AG09319 (cell line): ENCODE measurements at regions not wholly inside any gene's neighbourhood (a gene's known extent, or its start where the extent isn't known, plus 50 kb on each side); places are given as distances from the start of the nearest gene placed in this dataset.

ENCODE experiments used
- DNase-seq: peaks from one replicate; pipeline ENCODE4 v3.0.0-alpha.2; 2010; ENCODE audit warnings: low read depth; ENCODE audit errors: extremely low read depth
- TF ChIP-seq, protein P1 (sequence below): IDR thresholded peaks from 2 replicates; pipeline ENCODE4 v1.5.1; 2011; ENCODE audit warnings: low read depth, mild to moderate bottlenecking, inconsistent platforms, low read length, moderate library complexity

DNA sequence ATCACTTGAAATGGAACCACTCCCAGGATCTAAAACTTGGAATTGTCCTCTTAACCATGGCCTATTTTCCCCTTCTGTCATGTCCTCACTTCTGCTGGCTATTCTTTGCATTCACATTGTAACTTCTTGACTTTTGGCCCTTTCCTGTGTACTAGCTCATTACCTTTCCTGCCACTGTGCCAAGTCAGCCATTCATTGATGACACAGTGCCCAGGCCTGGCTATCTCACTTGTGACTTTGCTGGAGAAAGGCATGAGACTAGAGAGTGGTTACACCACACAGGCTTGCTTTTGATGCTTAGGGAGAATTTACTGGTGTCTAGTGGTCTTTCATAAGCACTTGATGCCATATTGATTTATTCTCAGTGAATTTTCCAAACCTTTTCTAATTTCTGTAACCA, 101.1 kb downstream of the NR1D2 start:
- TF ChIP-seq, protein P1, sequence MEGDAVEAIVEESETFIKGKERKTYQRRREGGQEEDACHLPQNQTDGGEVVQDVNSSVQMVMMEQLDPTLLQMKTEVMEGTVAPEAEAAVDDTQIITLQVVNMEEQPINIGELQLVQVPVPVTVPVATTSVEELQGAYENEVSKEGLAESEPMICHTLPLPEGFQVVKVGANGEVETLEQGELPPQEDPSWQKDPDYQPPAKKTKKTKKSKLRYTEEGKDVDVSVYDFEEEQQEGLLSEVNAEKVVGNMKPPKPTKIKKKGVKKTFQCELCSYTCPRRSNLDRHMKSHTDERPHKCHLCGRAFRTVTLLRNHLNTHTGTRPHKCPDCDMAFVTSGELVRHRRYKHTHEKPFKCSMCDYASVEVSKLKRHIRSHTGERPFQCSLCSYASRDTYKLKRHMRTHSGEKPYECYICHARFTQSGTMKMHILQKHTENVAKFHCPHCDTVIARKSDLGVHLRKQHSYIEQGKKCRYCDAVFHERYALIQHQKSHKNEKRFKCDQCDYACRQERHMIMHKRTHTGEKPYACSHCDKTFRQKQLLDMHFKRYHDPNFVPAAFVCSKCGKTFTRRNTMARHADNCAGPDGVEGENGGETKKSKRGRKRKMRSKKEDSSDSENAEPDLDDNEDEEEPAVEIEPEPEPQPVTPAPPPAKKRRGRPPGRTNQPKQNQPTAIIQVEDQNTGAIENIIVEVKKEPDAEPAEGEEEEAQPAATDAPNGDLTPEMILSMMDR, result no peak
- DNase-seq, result no peak

DNA sequence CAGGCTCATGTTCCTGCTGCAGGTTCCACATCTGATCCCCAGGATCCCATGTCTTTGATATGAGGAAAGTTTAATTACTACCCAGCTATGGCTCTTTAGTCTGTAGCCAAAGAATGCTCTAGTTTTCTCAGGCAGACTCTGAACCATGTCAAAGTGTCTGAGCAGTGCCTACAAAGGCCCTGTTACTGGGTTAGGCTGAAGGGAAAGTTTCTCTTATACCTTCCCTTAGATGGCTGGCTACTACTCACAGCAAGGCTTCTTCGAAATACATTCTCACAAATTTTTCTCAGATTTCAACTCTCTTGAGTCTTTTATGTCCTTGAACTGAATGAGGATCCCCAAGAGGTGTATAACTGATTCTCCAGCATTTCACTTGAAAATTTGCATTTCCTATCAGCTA, 102.4 kb downstream of the NR1D2 start:
- TF ChIP-seq, protein P1, result no peak
- no peak for DNase-seq

DNA sequence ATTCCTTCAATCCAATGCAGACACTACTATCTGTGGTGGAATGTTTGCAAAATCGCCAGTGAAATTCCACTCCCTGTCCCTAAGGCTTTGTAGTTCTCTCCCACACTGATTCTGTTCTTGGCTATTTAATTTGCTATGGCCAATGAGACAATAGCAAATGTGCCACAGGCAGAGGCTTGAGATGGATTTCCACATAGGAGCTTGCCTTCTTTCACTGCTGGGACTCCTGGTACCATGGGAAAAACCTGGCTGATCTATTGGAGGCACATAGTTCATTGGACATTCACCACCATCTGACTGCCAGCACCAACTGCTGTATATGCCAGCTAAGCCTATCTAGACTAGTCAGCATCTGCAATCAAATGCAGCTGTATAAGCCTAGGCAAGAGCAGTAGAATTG, 103.8 kb downstream of the NR1D2 start:
- DNase-seq, result no peak
- TF ChIP-seq, protein P1, result no peak

DNA sequence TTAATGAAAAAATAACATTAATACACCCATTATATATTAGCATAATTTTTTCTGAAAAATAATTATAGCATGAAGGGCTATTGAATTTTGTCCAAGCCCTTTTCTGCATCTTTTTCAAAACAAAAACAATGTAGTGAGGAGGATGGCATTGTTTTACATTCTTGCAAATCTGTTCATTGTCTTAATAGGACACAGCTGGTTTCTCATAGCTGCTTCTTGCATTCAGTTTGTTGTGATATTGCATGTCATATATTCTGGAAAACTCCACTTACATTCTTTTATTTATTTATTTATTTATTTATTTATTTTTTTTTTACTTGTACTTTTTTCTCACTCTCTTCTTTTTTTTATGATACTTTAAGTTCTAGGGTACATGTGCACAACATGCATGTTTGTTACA, 107.4 kb downstream of the NR1D2 start:
- TF ChIP-seq, protein P1, result no peak
- DNase-seq, result no peak

DNA sequence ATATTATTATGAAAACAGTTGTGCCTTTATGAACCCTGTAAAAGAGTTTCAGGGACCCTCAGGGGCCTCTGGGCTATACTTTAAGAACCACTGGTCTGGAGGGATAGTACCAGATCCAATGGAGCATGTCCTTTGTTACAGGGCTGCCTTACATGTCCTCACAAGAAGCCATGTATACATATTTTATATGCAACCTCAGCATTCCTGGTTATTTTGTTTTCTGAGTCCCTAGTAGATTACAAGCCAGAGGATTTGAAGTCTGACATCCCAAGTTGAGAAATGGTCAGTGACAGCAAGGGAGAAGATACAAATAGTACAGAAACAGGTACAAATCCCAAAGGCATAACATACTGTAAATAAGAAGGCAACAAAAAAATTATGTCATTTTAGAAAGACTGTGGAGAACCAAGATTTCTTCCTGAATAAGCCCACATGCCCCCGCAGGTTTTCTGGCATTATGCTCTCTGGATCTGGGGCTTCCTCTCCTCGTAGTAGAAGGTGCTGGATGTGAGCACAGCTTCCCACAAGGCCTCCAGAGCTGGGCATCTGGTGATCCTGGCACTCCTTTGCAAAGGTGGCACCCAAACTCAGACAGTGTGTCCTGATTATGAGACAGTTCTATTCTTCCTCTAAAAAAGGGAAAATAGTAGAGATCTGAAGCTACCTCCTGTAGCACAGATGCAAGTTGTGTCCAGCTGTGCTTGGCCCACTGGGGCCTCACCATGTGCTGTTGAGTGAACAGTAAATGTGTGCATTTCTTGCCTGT, 114.0 kb downstream of the NR1D2 start:
- TF ChIP-seq, protein P1, result no peak
- no peak for DNase-seq

DNA sequence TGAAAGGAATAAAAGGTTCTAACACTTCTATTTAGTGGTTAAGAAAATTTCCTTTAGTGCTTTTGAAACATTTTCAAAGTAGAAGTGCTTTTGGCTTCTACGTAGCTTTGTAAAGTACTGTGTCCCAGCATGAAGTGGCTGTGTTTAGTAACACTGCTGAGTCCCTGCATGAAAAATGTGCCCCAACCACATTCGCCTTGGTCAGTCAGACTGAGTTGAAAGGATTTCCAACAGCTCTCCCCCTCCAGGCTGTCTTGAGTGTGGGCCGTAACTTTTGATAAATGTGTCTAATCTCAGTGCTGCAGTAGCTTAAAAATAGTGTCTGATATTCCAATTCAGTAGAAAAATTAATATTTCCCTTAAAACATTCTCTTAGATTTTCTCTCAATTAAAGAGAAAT, 115.0 kb downstream of the NR1D2 start:
- DNase-seq, result no peak
- TF ChIP-seq, protein P1, result no peak; the same call in 1 of the 2 replicates

DNA sequence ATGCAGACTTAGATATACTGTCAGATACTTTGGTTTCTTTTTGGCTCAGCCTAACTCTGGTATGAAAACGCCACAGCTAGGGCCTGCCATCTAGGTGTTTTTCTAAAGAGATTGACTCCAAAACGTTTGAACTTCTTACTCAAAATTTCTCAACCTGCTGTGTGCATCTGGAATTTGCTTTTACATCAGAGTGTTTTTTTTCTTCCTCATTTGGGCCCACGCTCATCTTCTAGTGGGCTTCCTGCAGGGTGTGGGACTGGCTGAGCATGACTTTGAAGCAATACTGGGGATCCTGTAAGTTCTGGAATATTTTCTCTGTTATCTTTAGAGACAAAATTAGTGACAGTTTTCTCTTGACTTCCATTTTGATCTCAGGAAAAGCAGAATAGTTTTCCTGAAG, 117.8 kb downstream of the NR1D2 start:
- TF ChIP-seq, protein P1, result no peak
- no peak for DNase-seq
